Transverse colon (tissue), 4 donors: ENCODE measurements at regions not wholly inside any gene's neighbourhood (a gene's known extent, or its start where the extent isn't known, plus 50 kb on each side); places are given as distances from the start of the nearest gene placed in this dataset.

Experiments
- DNase-seq: peaks from one replicate; pipeline ENCODE4 v3.0.0-alpha.2; 2019
- H3K27ac ChIP-seq, 4 donors: fragments of 200-600 bp; sonication (generic); 2 replicates each; pipeline ENCODE4 v1.5.1; 2016 to 2018; ENCODE audit warnings: inconsistent platforms in 4 of 4
- H3K27me3 ChIP-seq: fragments of 200-600 bp; sonication (generic); 2 replicates; pipeline ENCODE4 v1.5.1; 2017; ENCODE audit warnings: inconsistent platforms
- H3K36me3 ChIP-seq, 4 donors: fragments of 200-600 bp; sonication (generic); 2 replicates each; pipeline ENCODE4 v1.5.1; 2017 to 2019; ENCODE audit warnings: inconsistent platforms in 4 of 4
- H3K4me1 ChIP-seq, 4 donors: fragments of 200-600 bp; sonication (generic); 2 replicates each; pipeline ENCODE4 v1.5.1; 2017 to 2020; ENCODE audit warnings: inconsistent platforms in 4 of 4
- H3K4me3 ChIP-seq, 4 donors: fragments of 200-600 bp; sonication (generic); 1 replicate in 1 of 4; 2 replicates in 3 of 4; pipeline versions ENCODE4 v1.5.1 to v1.6.1; 2017 to 2019; ENCODE audit warnings: inconsistent platforms in 4 of 4
- H3K9me3 ChIP-seq, 2 donors: fragments of 200-600 bp; sonication (generic); 2 replicates each; pipeline ENCODE4 v1.5.1; 2017 to 2019; ENCODE audit warnings: inconsistent platforms in 2 of 2
- CTCF ChIP-seq, 5 experiments: fragments of 200-600 bp in 3 of 5; fragments of 450-650 bp in 2 of 5; sonication (generic) in 3 of 5; IDR thresholded peaks; 1 replicate in 2 of 5; 2 replicates in 3 of 5; pipeline ENCODE4 v1.5.1; 2016 to 2017; ENCODE audit warnings: antibody characterized with exemption in 5 of 5, inconsistent platforms in 3 of 5, mild to moderate bottlenecking in 2 of 5, moderate library complexity in 1 of 5
- EP300 ChIP-seq: sonication (generic); formaldehyde crosslinking; IDR thresholded peaks from one replicate; pipeline ENCODE4 v1.6.1; 2017; ENCODE audit warnings: antibody characterized with exemption, low read depth
- POLR2A ChIP-seq: fragments of 450-650 bp; IDR thresholded peaks from one replicate; pipeline ENCODE4 v1.6.1; 2016; ENCODE audit warnings: antibody characterized with exemption, mild to moderate bottlenecking, moderate library complexity
- POLR2AphosphoS5 ChIP-seq, 3 donors: sonication (generic); formaldehyde crosslinking; IDR thresholded peaks; one replicate each; pipeline ENCODE4 v1.6.1; 2016; ENCODE audit warnings: antibody characterized with exemption in 3 of 3
- WGBS, 2 donors: methylation state at CpG; one replicate each; pipeline ENCODE4 v1.1.5; 2018; ENCODE audit warnings: low coverage in 1 of 2; 5-methylcytosine and 5-hydroxymethylcytosine counted together
- in situ Hi-C, 4 donors: fragments of 200-750 bp; cut with MboI; loops; one replicate each; pipeline versions ENCODE4 v1.15.0 to v1.15.1; 2017; ENCODE audit warnings: low sequenced_read_pairs in 3 of 4, low pct_ligation_motif_present in 1 of 4, low pct_unique_long_range_greater_than_20kb in 1 of 4
- intact Hi-C: fragments of 100-400 bp; cut with DNase I; formaldehyde crosslinking; loops from one replicate; pipeline ENCODE4 v1.15.1; 2023; ENCODE audit warnings: low total_unique reads

- no peak for DNase-seq
- in situ Hi-C loops = no loop called here
- no peaks in the 10 kb centered on the region for H3K4me1 ChIP-seq
- H3K4me3 ChIP-seq = no peak overlapping the region
- TF ChIP-seq POLR2A (no peak), CTCF (IDR thresholded peaks at IDR 0.05) (no peak), POLR2AphosphoS5 (IDR thresholded peaks at IDR 0.05) (no peak), EP300 (no peak)
- H3K36me3 ChIP-seq = no peaks in the 10 kb centered on the region
- H3K27ac ChIP-seq = no peak overlapping the region
- intact Hi-C loops = no loop called here
- WGBS, 2 donors = 44 to 59% methylated on average over 2 to 5 of the region's 5 CpGs
- no peaks in the 10 kb centered on the region for H3K27me3 ChIP-seq
- no peaks in the 10 kb centered on the region for H3K9me3 ChIP-seq
These were observed 122.5 kb downstream of the DICER1 start for GRCh38 chr14:95034788-95035187.

GRCh38 chr14:95033682-95034632 is 123.4 kb downstream of the DICER1 start:
- H3K27me3 ChIP-seq = no peaks in the 10 kb centered on the region
- no peaks in the 10 kb centered on the region for H3K9me3 ChIP-seq
- 64 to 83% methylated on average over 2 to 8 of the region's 8 CpGs for WGBS, 2 donors
- intact Hi-C loops = no loop called here
- H3K4me1 ChIP-seq = no peaks in the 10 kb centered on the region
- H3K27ac ChIP-seq = no peak overlapping the region
- in situ Hi-C loops = no loop called here
- no peak overlapping the region for H3K4me3 ChIP-seq
- H3K36me3 ChIP-seq = no peaks in the 10 kb centered on the region
- no peak for DNase-seq
- TF ChIP-seq EP300 (no peak), POLR2A (no peak), CTCF (IDR thresholded peaks at IDR 0.05) (no peak), POLR2AphosphoS5 (IDR thresholded peaks at IDR 0.05) (no peak)

- no peaks in the 10 kb centered on the region for H3K27me3 ChIP-seq
- no peak overlapping the region for H3K4me3 ChIP-seq
These were observed 124.3 kb downstream of the DICER1 start for GRCh38 chr14:95033031-95033430.

More at GRCh38 chr14:95033031-95033430, 124.3 kb downstream of the DICER1 start:
- H3K27ac ChIP-seq = no peak overlapping the region
- no peaks in the 10 kb centered on the region for H3K36me3 ChIP-seq
- DNase-seq = no peak
- WGBS, 2 donors = 70 to 71% methylated on average over 4 of the region's 4 CpGs
- H3K9me3 ChIP-seq = no peaks in the 10 kb centered on the region
- intact Hi-C loops = no loop called here
- TF ChIP-seq CTCF (IDR thresholded peaks at IDR 0.05) (no peak), POLR2A (no peak), POLR2AphosphoS5 (IDR thresholded peaks at IDR 0.05) (no peak), EP300 (no peak)
- in situ Hi-C loops = no loop called here
- no peaks in the 10 kb centered on the region for H3K4me1 ChIP-seq
